ENCODE measurements at regions not wholly inside any gene's neighbourhood (a gene's known extent, or its start where the extent isn't known, plus 50 kb on each side); places are given as distances from the start of the nearest gene placed in this dataset.

DNA sequence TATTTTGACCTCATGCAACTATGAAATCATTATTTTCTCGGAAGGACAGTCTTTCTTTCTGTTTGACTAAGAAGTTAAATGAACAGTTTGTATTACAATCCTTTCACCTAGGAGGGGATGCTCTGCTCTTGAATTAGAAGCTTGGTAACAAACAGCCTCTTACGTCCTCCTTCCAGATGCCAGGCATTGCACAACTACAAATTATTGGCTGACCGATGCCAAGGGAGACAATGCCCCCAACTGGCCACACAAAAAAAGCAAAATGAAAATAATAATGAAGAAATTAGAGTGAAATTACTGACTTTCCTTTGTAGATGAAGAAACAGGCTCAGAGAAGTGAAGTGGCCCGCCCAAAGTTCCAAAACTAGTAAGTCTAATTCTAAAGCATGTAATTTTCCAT, 177.9 kb downstream of the CYRIA start:
- TF ChIP-seq, protein P1, sequence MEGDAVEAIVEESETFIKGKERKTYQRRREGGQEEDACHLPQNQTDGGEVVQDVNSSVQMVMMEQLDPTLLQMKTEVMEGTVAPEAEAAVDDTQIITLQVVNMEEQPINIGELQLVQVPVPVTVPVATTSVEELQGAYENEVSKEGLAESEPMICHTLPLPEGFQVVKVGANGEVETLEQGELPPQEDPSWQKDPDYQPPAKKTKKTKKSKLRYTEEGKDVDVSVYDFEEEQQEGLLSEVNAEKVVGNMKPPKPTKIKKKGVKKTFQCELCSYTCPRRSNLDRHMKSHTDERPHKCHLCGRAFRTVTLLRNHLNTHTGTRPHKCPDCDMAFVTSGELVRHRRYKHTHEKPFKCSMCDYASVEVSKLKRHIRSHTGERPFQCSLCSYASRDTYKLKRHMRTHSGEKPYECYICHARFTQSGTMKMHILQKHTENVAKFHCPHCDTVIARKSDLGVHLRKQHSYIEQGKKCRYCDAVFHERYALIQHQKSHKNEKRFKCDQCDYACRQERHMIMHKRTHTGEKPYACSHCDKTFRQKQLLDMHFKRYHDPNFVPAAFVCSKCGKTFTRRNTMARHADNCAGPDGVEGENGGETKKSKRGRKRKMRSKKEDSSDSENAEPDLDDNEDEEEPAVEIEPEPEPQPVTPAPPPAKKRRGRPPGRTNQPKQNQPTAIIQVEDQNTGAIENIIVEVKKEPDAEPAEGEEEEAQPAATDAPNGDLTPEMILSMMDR (IDR thresholded peaks at IDR 0.05): peak in 2 of 3 experiments; percentile 22 to 38
- TF ChIP-seq POLR2A (IDR thresholded peaks at IDR 0.05): no peak
